Right lobe of liver (tissue), 6 donors: ENCODE measurements at regions not wholly inside any gene's neighbourhood (a gene's known extent, or its start where the extent isn't known, plus 50 kb on each side); places are given as distances from the start of the nearest gene placed in this dataset.
A peak's percentile ranks its signal among the peaks of the same experiment; 100 is the strongest.

Source experiments
- ATAC-seq, 4 donors: fragments of 200-7000 bp; cut with Tn5 transposase; one replicate each; pipeline ENCODE4 v1.9.1; 2020; ENCODE audit warnings: mild to moderate bottlenecking in 4 of 4, moderate library complexity in 4 of 4
- DNase-seq, 3 donors: peaks; one replicate each; pipeline ENCODE4 v3.0.0-alpha.2; 2020
- H3K27ac ChIP-seq, 3 donors: fragments of 200-600 bp; one replicate each; pipeline ENCODE4 v1.8.0; 2022
- H3K27me3 ChIP-seq, 2 donors: fragments of 200-600 bp; one replicate each; pipeline ENCODE4 v1.8.0; 2022
- H3K36me3 ChIP-seq, 4 donors: fragments of 200-600 bp; sonication (generic) in 1 of 4; one replicate each; pipeline versions ENCODE4 v1.5.1 to v1.8.0; 2017 to 2022; ENCODE audit warnings: control low read depth in 1 of 4
- H3K4me1 ChIP-seq, 4 donors: fragments of 200-600 bp; sonication (generic) in 1 of 4; one replicate each; pipeline versions ENCODE4 v1.5.1 to v1.8.0; 2017 to 2022; ENCODE audit warnings: control low read depth in 1 of 4
- H3K4me3 ChIP-seq, 3 donors: fragments of 200-600 bp; one replicate each; pipeline ENCODE4 v1.8.0; 2022
- H3K9me3 ChIP-seq, 4 donors: fragments of 200-600 bp; sonication (generic) in 1 of 4; one replicate each; pipeline versions ENCODE4 v1.5.1 to v1.8.0; 2017 to 2022; ENCODE audit warnings: control low read depth in 1 of 4
- CTCF ChIP-seq, 4 donors: fragments of 200-600 bp in 3 of 4; fragments of 450-650 bp in 1 of 4; IDR thresholded peaks; one replicate each; pipeline versions ENCODE4 v1.5.1 to v1.8.0; 2016 to 2022; ENCODE audit warnings: antibody characterized with exemption in 4 of 4, mild to moderate bottlenecking in 2 of 4
- POLR2A ChIP-seq: fragments of 450-650 bp; IDR thresholded peaks from one replicate; pipeline ENCODE4 v1.6.1; 2017; ENCODE audit warnings: antibody characterized with exemption, mild to moderate bottlenecking
- WGBS: methylation state at CpG from one replicate; pipeline ENCODE4 v1.1.6; 2018; ENCODE audit warnings: low coverage, low lambda C conversion rate; ENCODE audit not compliant: insufficient coverage; ENCODE audit errors: missing lambda C conversion rate; 5-methylcytosine and 5-hydroxymethylcytosine counted together
- intact Hi-C, 2 donors: fragments of 100-400 bp; cut with DNase I; formaldehyde crosslinking; loops; one replicate each; pipeline versions ENCODE4 v1.11.2 to v1.14.1; 2022
- donor health status: DM: no; HTN: yes; CAD: no.
- donor health status: DM: no; HTN: no; CAD: no.
- donor health status: DM: no; HTN: no; CAD: no.
- donor health status: DM: no; HTN: yes; CAD: no.
- donor health status: DM: no; HTN: yes; CAD: no.

GRCh38 chr3:184654375-184654774, 57.5 kb downstream of the MAGEF1 start:
- Histone ChIP-seq H3K9me3 (no peaks in the 10 kb centered on the region), H3K4me3 (no peak overlapping the region), H3K27ac (no peak overlapping the region), H3K4me1 (no peaks in the 10 kb centered on the region), H3K27me3 (no peaks in the 10 kb centered on the region), H3K36me3 (no peaks in the 10 kb centered on the region)
- ATAC-seq (no peak), DNase-seq (no peak)
- intact Hi-C loops = no loop called here
- TF ChIP-seq CTCF (IDR thresholded peaks at IDR 0.05) = no peak
- no peak for TF ChIP-seq POLR2A

GRCh38 chr3:184652465-184652864, 59.4 kb downstream of the MAGEF1 start:
- 49% methylated on average over 6 of the region's 6 CpGs for WGBS
- no peaks in the 10 kb centered on the region for H3K36me3 ChIP-seq
- ATAC-seq (peak in 1 of 4 donors; percentile 49), DNase-seq (no peak)
- H3K27me3 ChIP-seq = no peaks in the 10 kb centered on the region
- no peak for TF ChIP-seq POLR2A
- no peak for TF ChIP-seq CTCF (IDR thresholded peaks at IDR 0.05)
- intact Hi-C loops = no loop called here
- no peaks in the 10 kb centered on the region for H3K4me1 ChIP-seq
- no peaks in the 10 kb centered on the region for H3K9me3 ChIP-seq
- H3K4me3 ChIP-seq = no peak overlapping the region
- no peak overlapping the region for H3K27ac ChIP-seq

GRCh38 chr3:184651904-184652303, 60.0 kb downstream of the MAGEF1 start:
- Histone ChIP-seq H3K27me3 (no peaks in the 10 kb centered on the region), H3K4me3 (no peak overlapping the region), H3K27ac (no peak overlapping the region), H3K4me1 (no peaks in the 10 kb centered on the region), H3K9me3 (no peaks in the 10 kb centered on the region), H3K36me3 (no peaks in the 10 kb centered on the region)
- intact Hi-C loops = no loop called here
- DNase-seq (no peak), ATAC-seq (no peak)
- TF ChIP-seq POLR2A (no peak), CTCF (IDR thresholded peaks at IDR 0.05) (no peak)
- 86% methylated on average over 6 of the region's 6 CpGs for WGBS

- ATAC-seq (no peak), DNase-seq (no peak)
- no peaks in the 10 kb centered on the region for H3K9me3 ChIP-seq
- no peak for TF ChIP-seq POLR2A
- no peak for TF ChIP-seq CTCF (IDR thresholded peaks at IDR 0.05)
- H3K36me3 ChIP-seq = no peaks in the 10 kb centered on the region
- no peak overlapping the region for H3K4me3 ChIP-seq
- peaks cover 0 to 12% (median 0%) of the 10 kb centered on the region in 4 donors for H3K4me1 ChIP-seq
- H3K27me3 ChIP-seq = no peaks in the 10 kb centered on the region
- H3K27ac ChIP-seq = no peak overlapping the region
- 89% methylated on average over 4 of the region's 10 CpGs for WGBS
- intact Hi-C loops = no loop called here
Measured at GRCh38 chr3:184648636-184649035, 63.2 kb downstream of the MAGEF1 start.

GRCh38 chr3:184647405-184647936, 64.4 kb downstream of the MAGEF1 start:
- no peak overlapping the region for H3K27ac ChIP-seq
- intact Hi-C loops = no loop called here
- peaks cover 0 to 12% (median 0%) of the 10 kb centered on the region in 4 donors for H3K4me1 ChIP-seq
- TF ChIP-seq CTCF (IDR thresholded peaks at IDR 0.05) (no peak), POLR2A (no peak)
- H3K27me3 ChIP-seq = no peaks in the 10 kb centered on the region
- H3K4me3 ChIP-seq = no peak overlapping the region
- no peaks in the 10 kb centered on the region for H3K9me3 ChIP-seq
- H3K36me3 ChIP-seq = no peaks in the 10 kb centered on the region
- DNase-seq = no peak
- peak in 2 of 4 donors; percentile 22 to 24 for ATAC-seq
- 65% methylated on average over 2 of the region's 7 CpGs for WGBS
